ENCODE measurements at regions not wholly inside any gene's neighbourhood (a gene's known extent, or its start where the extent isn't known, plus 50 kb on each side); places are given as distances from the start of the nearest gene placed in this dataset.

DNA sequence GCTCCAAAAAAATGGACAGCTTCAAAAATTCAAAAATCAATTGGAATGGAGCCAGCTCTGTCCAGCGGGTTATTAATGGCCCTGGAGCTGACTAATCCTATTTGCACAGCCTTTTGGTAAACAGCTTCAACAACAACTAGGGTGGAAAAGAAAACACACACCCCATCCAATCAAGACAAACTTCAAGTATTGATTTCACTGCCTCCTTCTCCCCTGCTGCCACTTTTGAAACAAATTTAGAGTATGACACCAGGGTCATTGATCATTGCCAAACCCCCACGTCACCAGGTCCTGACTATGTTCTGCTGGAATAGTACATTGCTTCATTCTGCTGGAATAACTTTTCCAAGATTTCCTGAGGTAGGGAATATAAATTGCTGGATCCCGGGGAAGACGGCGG is 56.8 kb upstream of the GTF3A start:
- TF ChIP-seq NFIC (IDR thresholded peaks at IDR 0.05) (no peak), EP300 (IDR thresholded peaks at IDR 0.05; ENCODE audit: borderline replicate concordance) (no peak), RAD21 (IDR thresholded peaks at IDR 0.05; ENCODE audit: low read depth) (no peak), TEAD4 (IDR thresholded peaks at IDR 0.05) (no peak), CREB1 (IDR thresholded peaks at IDR 0.05; ENCODE audit: low read depth) (no peak), TAF1 (IDR thresholded peaks at IDR 0.05; ENCODE audit: low read depth) (no peak), CEBPB (IDR thresholded peaks at IDR 0.05) (no peak), YY1 (IDR thresholded peaks at IDR 0.05; ENCODE audit: low read depth) (no peak), TCF12 (IDR thresholded peaks at IDR 0.05; ENCODE audit: low read depth) (no peak)
- TF ChIP-seq, protein P1, sequence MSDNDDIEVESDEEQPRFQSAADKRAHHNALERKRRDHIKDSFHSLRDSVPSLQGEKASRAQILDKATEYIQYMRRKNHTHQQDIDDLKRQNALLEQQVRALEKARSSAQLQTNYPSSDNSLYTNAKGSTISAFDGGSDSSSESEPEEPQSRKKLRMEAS (IDR thresholded peaks at IDR 0.05): no peak
- TF ChIP-seq, protein P2, sequence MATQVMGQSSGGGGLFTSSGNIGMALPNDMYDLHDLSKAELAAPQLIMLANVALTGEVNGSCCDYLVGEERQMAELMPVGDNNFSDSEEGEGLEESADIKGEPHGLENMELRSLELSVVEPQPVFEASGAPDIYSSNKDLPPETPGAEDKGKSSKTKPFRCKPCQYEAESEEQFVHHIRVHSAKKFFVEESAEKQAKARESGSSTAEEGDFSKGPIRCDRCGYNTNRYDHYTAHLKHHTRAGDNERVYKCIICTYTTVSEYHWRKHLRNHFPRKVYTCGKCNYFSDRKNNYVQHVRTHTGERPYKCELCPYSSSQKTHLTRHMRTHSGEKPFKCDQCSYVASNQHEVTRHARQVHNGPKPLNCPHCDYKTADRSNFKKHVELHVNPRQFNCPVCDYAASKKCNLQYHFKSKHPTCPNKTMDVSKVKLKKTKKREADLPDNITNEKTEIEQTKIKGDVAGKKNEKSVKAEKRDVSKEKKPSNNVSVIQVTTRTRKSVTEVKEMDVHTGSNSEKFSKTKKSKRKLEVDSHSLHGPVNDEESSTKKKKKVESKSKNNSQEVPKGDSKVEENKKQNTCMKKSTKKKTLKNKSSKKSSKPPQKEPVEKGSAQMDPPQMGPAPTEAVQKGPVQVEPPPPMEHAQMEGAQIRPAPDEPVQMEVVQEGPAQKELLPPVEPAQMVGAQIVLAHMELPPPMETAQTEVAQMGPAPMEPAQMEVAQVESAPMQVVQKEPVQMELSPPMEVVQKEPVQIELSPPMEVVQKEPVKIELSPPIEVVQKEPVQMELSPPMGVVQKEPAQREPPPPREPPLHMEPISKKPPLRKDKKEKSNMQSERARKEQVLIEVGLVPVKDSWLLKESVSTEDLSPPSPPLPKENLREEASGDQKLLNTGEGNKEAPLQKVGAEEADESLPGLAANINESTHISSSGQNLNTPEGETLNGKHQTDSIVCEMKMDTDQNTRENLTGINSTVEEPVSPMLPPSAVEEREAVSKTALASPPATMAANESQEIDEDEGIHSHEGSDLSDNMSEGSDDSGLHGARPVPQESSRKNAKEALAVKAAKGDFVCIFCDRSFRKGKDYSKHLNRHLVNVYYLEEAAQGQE (IDR thresholded peaks at IDR 0.05; ENCODE audit: low read depth): no peak

Measured in Ishikawa (cell line).